ENCODE measurements at regions not wholly inside any gene's neighbourhood (a gene's known extent, or its start where the extent isn't known, plus 50 kb on each side); places are given as distances from the start of the nearest gene placed in this dataset.

DNA sequence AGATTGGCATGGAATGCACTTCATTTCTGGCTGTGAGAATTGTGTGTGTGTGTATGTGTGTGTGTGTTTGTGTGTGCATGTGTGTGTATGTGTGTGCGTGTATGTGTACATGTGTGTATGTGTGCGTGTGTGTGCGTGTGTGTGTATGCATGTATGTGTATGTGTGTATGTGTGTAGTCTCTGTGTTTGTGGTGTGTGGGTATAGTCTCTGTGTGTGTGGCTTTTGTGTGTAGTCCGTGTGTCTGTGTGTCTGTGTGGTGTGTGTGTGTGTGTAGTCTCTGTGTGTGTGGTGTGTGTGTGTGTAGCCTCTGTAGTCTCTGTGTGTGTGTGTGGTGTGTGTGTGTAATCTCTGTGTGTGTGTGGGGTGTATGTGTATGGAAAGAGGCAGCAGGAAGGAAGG is 247.3 kb upstream of the SOX11 start:
- H3K4me3 ChIP-seq (ENCODE audit: low read depth, low read length) = no peak overlapping the region
- no peak for DNase-seq (ENCODE audit: low read depth)
- TF ChIP-seq, protein P1, sequence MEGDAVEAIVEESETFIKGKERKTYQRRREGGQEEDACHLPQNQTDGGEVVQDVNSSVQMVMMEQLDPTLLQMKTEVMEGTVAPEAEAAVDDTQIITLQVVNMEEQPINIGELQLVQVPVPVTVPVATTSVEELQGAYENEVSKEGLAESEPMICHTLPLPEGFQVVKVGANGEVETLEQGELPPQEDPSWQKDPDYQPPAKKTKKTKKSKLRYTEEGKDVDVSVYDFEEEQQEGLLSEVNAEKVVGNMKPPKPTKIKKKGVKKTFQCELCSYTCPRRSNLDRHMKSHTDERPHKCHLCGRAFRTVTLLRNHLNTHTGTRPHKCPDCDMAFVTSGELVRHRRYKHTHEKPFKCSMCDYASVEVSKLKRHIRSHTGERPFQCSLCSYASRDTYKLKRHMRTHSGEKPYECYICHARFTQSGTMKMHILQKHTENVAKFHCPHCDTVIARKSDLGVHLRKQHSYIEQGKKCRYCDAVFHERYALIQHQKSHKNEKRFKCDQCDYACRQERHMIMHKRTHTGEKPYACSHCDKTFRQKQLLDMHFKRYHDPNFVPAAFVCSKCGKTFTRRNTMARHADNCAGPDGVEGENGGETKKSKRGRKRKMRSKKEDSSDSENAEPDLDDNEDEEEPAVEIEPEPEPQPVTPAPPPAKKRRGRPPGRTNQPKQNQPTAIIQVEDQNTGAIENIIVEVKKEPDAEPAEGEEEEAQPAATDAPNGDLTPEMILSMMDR (conservative IDR thresholded peaks at IDR 0.05; ENCODE audit: low read depth, low read length) = no peak

DNA sequence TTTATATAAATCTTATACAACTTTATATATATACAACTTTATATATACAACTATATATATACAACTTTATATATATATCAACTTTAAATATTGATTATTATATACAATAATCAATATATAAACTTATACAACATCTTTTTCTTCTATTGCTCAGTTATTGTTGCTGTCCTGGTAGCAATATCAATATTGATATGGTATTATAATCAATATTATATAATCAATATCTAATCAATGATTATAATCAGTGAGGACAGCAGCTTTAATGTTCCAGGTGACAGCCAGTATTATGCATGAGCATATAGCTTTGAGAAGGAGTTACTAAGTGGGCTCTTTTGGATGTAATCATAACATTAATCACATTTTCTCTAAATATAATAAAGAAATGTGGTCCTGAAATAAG is 242.3 kb upstream of the SOX11 start:
- no peak for DNase-seq (ENCODE audit: low read depth)
- TF ChIP-seq, protein P1 (conservative IDR thresholded peaks at IDR 0.05; ENCODE audit: low read depth, low read length) = no peak
- no peak overlapping the region for H3K4me3 ChIP-seq (ENCODE audit: low read depth, low read length)

DNA sequence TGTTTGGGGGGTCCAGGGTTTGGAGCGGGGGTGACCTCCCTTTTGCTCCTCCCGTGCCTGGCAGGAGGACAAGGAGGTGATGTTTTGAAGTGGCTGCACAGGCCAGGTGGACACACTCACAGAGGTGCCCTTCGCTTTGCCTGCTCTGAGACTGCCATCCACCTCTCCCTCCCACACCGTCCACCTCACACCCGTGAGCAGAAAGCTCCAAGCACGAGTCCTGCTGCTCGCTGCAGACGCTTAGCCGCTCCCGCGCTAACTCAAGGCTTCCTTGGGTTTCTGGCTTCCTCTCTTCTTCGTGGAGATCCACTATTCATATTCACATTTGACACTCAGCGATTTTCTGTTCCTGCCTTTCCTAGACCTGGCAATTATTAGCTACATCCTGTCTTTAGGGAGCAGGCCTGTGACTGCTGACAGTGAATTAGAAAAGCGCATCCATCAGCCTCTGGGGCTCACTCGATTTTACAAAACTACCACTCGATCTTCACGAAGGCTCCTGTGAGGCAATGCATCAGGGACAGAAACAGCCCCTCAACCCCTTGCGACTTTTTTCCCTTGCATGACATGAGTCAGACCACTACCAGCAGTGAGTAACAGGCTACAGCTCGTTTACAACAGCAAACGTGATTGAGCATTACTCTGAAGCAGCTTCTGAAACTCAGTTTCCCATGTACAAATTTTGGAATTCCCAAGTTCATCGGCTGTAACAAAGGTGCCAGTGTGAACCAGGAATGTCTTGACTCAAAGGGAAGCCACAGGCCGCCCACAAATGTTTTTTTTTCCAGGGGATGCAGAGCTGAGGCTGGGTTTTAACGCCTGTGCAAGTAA is 238.7 kb upstream of the SOX11 start:
- H3K4me3 ChIP-seq (ENCODE audit: low read depth, low read length) = peak overlapping the region; percentile 11
- peak; percentile 25 for DNase-seq (ENCODE audit: low read depth)
- TF ChIP-seq, protein P1 (conservative IDR thresholded peaks at IDR 0.05; ENCODE audit: low read depth, low read length) = no peak

DNA sequence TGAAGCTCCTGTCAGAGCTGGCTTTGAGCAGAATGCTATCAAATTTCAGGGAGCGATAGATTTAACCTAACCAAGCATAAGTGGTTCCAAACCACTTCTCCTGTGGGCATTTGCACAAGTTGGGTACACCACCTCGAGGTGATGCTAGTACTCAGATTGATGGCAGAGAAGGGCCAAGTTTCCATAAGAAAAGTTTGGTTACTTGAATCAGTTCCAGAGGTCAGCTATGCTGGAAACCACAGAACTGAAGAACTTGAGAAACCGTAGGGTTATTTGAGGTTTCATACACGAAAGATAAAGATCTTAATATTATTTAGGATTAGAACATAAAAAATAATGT is 238.2 kb upstream of the SOX11 start:
- TF ChIP-seq, protein P1 (conservative IDR thresholded peaks at IDR 0.05; ENCODE audit: low read depth, low read length) = no peak
- DNase-seq (ENCODE audit: low read depth) = no peak
- H3K4me3 ChIP-seq (ENCODE audit: low read depth, low read length) = no peak overlapping the region

DNA sequence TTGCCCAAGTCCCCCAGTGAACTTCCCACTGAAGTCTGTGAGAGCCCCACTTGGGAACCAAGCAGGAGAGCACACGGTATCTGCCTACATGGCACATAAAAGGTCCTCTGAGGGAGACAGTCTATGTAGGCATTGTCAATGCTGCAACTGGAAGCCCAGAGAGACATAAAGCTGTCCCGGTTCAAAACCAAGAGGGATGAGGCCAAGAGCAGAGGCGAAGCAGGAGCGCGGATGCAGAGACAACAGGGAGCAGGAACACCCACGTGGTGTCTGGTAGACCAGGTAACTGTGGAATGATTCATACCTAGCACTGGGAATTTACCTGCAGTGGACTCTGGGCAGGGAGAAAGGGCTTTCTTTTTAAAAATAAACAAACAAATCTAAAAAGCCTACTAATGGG is 233.1 kb upstream of the SOX11 start:
- no peak overlapping the region for H3K4me3 ChIP-seq (ENCODE audit: low read depth, low read length)
- TF ChIP-seq, protein P1 (conservative IDR thresholded peaks at IDR 0.05; ENCODE audit: low read depth, low read length) = no peak
- DNase-seq (ENCODE audit: low read depth) = no peak

DNA sequence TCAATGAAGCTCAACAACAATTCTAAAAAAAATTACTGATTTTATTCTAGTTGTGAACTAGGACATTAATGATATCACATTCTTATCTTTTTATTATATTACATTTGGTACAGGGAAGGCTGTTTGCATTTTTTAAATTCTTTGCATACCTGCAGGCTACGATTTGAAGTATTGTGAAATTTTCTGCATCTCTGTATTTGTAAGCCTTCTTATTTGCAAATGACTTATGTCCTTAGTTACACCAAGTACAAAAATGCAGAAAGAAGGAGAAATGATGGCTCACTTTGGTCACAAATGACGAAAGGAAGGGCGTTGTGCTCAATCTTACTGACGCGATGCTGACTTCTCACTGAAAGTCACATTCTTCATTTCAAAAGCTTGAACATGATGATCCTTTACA is 227.5 kb upstream of the SOX11 start:
- no peak for DNase-seq (ENCODE audit: low read depth)
- H3K4me3 ChIP-seq (ENCODE audit: low read depth, low read length) = no peak overlapping the region
- TF ChIP-seq, protein P1 (conservative IDR thresholded peaks at IDR 0.05; ENCODE audit: low read depth, low read length) = no peak

DNA sequence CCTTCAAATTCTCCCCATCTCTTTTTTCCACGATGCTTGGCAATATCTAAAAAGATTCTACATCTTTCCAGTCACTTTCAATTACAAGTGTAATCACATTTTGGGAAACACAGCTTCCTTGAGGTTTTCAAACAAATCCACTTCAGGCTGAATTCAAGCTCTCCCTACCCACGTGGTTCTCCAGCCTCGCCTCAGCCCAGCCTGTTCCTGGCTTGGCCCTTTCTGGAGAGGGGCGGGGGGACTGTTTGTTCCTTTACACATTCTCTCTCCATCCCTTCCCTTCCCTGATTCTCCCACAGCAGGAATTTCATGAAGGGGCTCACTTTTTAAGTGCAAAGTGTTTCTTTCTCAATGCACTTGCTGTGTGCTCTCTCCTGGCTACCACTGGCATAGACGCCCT is 226.3 kb upstream of the SOX11 start:
- no peak for DNase-seq (ENCODE audit: low read depth)
- no peak overlapping the region for H3K4me3 ChIP-seq (ENCODE audit: low read depth, low read length)
- TF ChIP-seq, protein P1 (conservative IDR thresholded peaks at IDR 0.05; ENCODE audit: low read depth, low read length) = no peak
